ENCODE measurements at regions not wholly inside any gene's neighbourhood (a gene's known extent, or its start where the extent isn't known, plus 50 kb on each side); places are given as distances from the start of the nearest gene placed in this dataset.
A peak's percentile ranks its signal among the peaks of the same experiment; 100 is the strongest.

- H3K9me3 ChIP-seq, result no peaks in the 10 kb centered on the region
- H3K27me3 ChIP-seq, result no peaks in the 10 kb centered on the region
- no peak overlapping the region for H3K4me3 ChIP-seq
- no peaks in the 10 kb centered on the region for H3K4me1 ChIP-seq
- DNase-seq (ENCODE audit: low spot score), result no peak
- no peaks in the 10 kb centered on the region for H3K36me3 ChIP-seq
- TF ChIP-seq CTCF (IDR thresholded peaks at IDR 0.05), result no peak
- no peak overlapping the region for H3K27ac ChIP-seq
Measured at GRCh38 chr18:54774423-54774822, 53.9 kb upstream of the RAB27B start.

GRCh38 chr18:54774981-54775665 is 53.2 kb upstream of the RAB27B start:
- no peak for TF ChIP-seq CTCF (IDR thresholded peaks at IDR 0.05)
- H3K27me3 ChIP-seq, result no peaks in the 10 kb centered on the region
- no peak overlapping the region for H3K27ac ChIP-seq
- DNase-seq (ENCODE audit: low spot score), result no peak
- H3K4me3 ChIP-seq, result no peak overlapping the region
- H3K36me3 ChIP-seq, result no peaks in the 10 kb centered on the region
- H3K9me3 ChIP-seq, result no peaks in the 10 kb centered on the region
- no peaks in the 10 kb centered on the region for H3K4me1 ChIP-seq

GRCh38 chr18:54775686-54776085 is 52.6 kb upstream of the RAB27B start:
- Histone ChIP-seq H3K4me1 (no peaks in the 10 kb centered on the region), H3K9me3 (no peaks in the 10 kb centered on the region), H3K27ac (no peak overlapping the region), H3K36me3 (no peaks in the 10 kb centered on the region), H3K4me3 (no peak overlapping the region), H3K27me3 (no peaks in the 10 kb centered on the region)
- TF ChIP-seq CTCF (IDR thresholded peaks at IDR 0.05), result no peak
- DNase-seq (ENCODE audit: low spot score), result no peak

GRCh38 chr18:54776282-54776977 is 51.8 kb upstream of the RAB27B start:
- TF ChIP-seq CTCF (IDR thresholded peaks at IDR 0.05), result no peak
- Histone ChIP-seq H3K27me3 (no peaks in the 10 kb centered on the region), H3K4me3 (no peak overlapping the region), H3K9me3 (no peaks in the 10 kb centered on the region), H3K36me3 (no peaks in the 10 kb centered on the region), H3K27ac (no peak overlapping the region), H3K4me1 (no peaks in the 10 kb centered on the region)
- peak; percentile 63 for DNase-seq (ENCODE audit: low spot score)

GRCh38 chr18:54777118-54777791 is 51.0 kb upstream of the RAB27B start:
- Histone ChIP-seq H3K9me3 (no peaks in the 10 kb centered on the region), H3K4me3 (no peak overlapping the region), H3K27me3 (no peaks in the 10 kb centered on the region), H3K36me3 (no peaks in the 10 kb centered on the region), H3K4me1 (no peaks in the 10 kb centered on the region), H3K27ac (no peak overlapping the region)
- TF ChIP-seq CTCF (IDR thresholded peaks at IDR 0.05), result no peak
- DNase-seq (ENCODE audit: low spot score), result no peak

Data from right atrium auricular region (tissue), 2 donors.